ENCODE measurements at regions not wholly inside any gene's neighbourhood (a gene's known extent, or its start where the extent isn't known, plus 50 kb on each side); places are given as distances from the start of the nearest gene placed in this dataset.

DNA sequence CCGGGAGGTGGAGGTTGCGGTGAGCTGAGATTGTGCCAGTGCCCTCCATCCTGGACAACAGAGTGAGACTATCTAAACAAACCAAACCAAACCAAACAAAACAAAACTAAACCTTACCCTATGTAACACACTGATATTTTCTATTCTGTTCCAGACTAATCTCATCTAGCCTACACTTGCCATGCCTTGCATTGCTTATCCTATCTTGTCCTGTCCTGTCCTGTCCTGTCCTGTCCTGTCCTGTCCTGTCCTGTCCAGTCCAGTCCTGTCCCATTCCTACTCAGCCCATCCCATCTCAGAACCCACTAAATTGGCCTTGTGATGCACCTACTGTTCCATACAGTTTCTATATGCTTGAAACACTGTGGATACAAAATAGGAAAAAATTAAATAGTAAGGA lies 64.7 kb upstream of the HDAC9 start:
- H3K9me3 ChIP-seq (ENCODE audit: control insufficient read depth, insufficient read depth, low read depth, low read length), result no peaks in the 10 kb centered on the region
- no peak overlapping the region for H3K27ac ChIP-seq (ENCODE audit: extremely low read depth, low read depth, low read length)
- ChIA-PET CTCF (interaction anchor here (0.7 kb wide), 1 partner anchor 1420 kb away, joined by 3 read pairs; no protein-coding TSS in a partner anchor), POLR2A (no interaction called here)
- TF ChIP-seq, protein P1, sequence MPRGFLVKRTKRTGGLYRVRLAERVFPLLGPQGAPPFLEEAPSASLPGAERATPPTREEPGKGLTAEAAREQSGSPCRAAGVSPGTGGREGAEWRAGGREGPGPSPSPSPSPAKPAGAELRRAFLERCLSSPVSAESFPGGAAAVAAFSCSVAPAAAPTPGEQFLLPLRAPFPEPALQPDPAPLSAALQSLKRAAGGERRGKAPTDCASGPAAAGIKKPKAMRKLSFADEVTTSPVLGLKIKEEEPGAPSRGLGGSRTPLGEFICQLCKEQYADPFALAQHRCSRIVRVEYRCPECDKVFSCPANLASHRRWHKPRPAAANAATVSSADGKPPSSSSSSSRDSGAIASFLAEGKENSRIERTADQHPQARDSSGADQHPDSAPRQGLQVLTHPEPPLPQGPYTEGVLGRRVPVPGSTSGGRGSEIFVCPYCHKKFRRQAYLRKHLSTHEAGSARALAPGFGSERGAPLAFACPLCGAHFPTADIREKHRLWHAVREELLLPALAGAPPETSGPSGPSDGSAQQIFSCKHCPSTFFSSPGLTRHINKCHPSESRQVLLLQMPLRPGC (tag by site-specific recombination; IDR thresholded peaks at IDR 0.05), result no peak
- TF ChIP-seq, protein P2, sequence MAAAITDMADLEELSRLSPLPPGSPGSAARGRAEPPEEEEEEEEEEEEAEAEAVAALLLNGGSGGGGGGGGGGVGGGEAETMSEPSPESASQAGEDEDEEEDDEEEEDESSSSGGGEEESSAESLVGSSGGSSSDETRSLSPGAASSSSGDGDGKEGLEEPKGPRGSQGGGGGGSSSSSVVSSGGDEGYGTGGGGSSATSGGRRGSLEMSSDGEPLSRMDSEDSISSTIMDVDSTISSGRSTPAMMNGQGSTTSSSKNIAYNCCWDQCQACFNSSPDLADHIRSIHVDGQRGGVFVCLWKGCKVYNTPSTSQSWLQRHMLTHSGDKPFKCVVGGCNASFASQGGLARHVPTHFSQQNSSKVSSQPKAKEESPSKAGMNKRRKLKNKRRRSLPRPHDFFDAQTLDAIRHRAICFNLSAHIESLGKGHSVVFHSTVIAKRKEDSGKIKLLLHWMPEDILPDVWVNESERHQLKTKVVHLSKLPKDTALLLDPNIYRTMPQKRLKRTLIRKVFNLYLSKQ (tag by site-specific recombination; IDR thresholded peaks at IDR 0.05; ENCODE audit: borderline replicate concordance), result no peak
- no peak for TF ChIP-seq ZNF138 (tag by site-specific recombination; IDR thresholded peaks at IDR 0.05; ENCODE audit: borderline replicate concordance)
- TF ChIP-seq ZNF629 (tag by site-specific recombination; IDR thresholded peaks at IDR 0.05), result no peak
- no peak for TF ChIP-seq HOXD13 (CRISPR knock-in tag; IDR thresholded peaks at IDR 0.05; ENCODE audit: borderline replicate concordance)
- no peak for TF ChIP-seq MYNN (tag by site-specific recombination; IDR thresholded peaks at IDR 0.05; ENCODE audit: borderline replicate concordance)
- TF ChIP-seq, protein P3, sequence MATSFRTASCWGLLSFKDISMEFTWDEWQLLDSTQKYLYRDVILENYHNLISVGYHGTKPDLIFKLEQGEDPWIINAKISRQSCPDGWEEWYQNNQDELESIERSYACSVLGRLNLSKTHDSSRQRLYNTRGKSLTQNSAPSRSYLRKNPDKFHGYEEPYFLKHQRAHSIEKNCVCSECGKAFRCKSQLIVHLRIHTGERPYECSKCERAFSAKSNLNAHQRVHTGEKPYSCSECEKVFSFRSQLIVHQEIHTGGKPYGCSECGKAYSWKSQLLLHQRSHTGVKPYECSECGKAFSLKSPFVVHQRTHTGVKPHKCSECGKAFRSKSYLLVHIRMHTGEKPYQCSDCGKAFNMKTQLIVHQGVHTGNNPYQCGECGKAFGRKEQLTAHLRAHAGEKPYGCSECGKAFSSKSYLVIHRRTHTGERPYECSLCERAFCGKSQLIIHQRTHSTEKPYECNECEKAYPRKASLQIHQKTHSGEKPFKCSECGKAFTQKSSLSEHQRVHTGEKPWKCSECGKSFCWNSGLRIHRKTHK (tag by site-specific recombination; IDR thresholded peaks at IDR 0.05), result no peak
- TF ChIP-seq, protein P4, sequence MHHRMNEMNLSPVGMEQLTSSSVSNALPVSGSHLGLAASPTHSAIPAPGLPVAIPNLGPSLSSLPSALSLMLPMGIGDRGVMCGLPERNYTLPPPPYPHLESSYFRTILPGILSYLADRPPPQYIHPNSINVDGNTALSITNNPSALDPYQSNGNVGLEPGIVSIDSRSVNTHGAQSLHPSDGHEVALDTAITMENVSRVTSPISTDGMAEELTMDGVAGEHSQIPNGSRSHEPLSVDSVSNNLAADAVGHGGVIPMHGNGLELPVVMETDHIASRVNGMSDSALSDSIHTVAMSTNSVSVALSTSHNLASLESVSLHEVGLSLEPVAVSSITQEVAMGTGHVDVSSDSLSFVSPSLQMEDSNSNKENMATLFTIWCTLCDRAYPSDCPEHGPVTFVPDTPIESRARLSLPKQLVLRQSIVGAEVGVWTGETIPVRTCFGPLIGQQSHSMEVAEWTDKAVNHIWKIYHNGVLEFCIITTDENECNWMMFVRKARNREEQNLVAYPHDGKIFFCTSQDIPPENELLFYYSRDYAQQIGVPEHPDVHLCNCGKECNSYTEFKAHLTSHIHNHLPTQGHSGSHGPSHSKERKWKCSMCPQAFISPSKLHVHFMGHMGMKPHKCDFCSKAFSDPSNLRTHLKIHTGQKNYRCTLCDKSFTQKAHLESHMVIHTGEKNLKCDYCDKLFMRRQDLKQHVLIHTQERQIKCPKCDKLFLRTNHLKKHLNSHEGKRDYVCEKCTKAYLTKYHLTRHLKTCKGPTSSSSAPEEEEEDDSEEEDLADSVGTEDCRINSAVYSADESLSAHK (tag by site-specific recombination; IDR thresholded peaks at IDR 0.05), result no peak
- TF ChIP-seq, protein P5, sequence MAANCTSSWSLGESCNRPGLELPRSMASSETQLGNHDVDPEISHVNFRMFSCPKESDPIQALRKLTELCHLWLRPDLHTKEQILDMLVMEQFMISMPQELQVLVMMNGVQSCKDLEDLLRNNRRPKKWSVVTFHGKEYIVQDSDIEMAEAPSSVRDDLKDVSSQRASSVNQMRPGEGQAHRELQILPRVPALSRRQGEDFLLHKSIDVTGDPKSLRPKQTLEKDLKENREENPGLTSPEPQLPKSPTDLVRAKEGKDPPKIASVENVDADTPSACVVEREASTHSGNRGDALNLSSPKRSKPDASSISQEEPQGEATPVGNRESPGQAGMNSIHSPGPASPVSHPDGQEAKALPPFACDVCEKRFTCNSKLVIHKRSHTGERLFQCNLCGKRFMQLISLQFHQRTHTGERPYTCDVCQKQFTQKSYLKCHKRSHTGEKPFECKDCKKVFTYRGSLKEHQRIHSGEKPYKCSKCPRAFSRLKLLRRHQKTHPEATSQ (tag by site-specific recombination; IDR thresholded peaks at IDR 0.05), result no peak
- TF ChIP-seq ZNF768 (tag by site-specific recombination; IDR thresholded peaks at IDR 0.05), result no peak
- TF ChIP-seq, protein P6, sequence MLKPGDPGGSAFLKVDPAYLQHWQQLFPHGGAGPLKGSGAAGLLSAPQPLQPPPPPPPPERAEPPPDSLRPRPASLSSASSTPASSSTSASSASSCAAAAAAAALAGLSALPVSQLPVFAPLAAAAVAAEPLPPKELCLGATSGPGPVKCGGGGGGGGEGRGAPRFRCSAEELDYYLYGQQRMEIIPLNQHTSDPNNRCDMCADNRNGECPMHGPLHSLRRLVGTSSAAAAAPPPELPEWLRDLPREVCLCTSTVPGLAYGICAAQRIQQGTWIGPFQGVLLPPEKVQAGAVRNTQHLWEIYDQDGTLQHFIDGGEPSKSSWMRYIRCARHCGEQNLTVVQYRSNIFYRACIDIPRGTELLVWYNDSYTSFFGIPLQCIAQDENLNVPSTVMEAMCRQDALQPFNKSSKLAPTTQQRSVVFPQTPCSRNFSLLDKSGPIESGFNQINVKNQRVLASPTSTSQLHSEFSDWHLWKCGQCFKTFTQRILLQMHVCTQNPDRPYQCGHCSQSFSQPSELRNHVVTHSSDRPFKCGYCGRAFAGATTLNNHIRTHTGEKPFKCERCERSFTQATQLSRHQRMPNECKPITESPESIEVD (tag by site-specific recombination; IDR thresholded peaks at IDR 0.05), result no peak
- TF ChIP-seq ZNF596 (tag by site-specific recombination; IDR thresholded peaks at IDR 0.05), result no peak
- TF ChIP-seq ZNF292 (tag by site-specific recombination; IDR thresholded peaks at IDR 0.05; ENCODE audit: borderline replicate concordance, low read depth), result no peak
- TF ChIP-seq, protein P7, sequence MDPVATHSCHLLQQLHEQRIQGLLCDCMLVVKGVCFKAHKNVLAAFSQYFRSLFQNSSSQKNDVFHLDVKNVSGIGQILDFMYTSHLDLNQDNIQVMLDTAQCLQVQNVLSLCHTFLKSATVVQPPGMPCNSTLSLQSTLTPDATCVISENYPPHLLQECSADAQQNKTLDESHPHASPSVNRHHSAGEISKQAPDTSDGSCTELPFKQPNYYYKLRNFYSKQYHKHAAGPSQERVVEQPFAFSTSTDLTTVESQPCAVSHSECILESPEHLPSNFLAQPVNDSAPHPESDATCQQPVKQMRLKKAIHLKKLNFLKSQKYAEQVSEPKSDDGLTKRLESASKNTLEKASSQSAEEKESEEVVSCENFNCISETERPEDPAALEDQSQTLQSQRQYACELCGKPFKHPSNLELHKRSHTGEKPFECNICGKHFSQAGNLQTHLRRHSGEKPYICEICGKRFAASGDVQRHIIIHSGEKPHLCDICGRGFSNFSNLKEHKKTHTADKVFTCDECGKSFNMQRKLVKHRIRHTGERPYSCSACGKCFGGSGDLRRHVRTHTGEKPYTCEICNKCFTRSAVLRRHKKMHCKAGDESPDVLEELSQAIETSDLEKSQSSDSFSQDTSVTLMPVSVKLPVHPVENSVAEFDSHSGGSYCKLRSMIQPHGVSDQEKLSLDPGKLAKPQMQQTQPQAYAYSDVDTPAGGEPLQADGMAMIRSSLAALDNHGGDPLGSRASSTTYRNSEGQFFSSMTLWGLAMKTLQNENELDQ (tag by site-specific recombination; IDR thresholded peaks at IDR 0.05; ENCODE audit: low read depth), result no peak
- no peak for TF ChIP-seq ZNF112 (tag by site-specific recombination; IDR thresholded peaks at IDR 0.05)
- TF ChIP-seq ZNF626 (tag by site-specific recombination; IDR thresholded peaks at IDR 0.05), result no peak
- TF ChIP-seq, protein P8, sequence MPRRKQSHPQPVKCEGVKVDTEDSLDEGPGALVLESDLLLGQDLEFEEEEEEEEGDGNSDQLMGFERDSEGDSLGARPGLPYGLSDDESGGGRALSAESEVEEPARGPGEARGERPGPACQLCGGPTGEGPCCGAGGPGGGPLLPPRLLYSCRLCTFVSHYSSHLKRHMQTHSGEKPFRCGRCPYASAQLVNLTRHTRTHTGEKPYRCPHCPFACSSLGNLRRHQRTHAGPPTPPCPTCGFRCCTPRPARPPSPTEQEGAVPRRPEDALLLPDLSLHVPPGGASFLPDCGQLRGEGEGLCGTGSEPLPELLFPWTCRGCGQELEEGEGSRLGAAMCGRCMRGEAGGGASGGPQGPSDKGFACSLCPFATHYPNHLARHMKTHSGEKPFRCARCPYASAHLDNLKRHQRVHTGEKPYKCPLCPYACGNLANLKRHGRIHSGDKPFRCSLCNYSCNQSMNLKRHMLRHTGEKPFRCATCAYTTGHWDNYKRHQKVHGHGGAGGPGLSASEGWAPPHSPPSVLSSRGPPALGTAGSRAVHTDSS (tag by site-specific recombination; IDR thresholded peaks at IDR 0.05), result no peak
- no peak for TF ChIP-seq ZNF621 (tag by site-specific recombination; IDR thresholded peaks at IDR 0.05)
- TF ChIP-seq, protein P9, sequence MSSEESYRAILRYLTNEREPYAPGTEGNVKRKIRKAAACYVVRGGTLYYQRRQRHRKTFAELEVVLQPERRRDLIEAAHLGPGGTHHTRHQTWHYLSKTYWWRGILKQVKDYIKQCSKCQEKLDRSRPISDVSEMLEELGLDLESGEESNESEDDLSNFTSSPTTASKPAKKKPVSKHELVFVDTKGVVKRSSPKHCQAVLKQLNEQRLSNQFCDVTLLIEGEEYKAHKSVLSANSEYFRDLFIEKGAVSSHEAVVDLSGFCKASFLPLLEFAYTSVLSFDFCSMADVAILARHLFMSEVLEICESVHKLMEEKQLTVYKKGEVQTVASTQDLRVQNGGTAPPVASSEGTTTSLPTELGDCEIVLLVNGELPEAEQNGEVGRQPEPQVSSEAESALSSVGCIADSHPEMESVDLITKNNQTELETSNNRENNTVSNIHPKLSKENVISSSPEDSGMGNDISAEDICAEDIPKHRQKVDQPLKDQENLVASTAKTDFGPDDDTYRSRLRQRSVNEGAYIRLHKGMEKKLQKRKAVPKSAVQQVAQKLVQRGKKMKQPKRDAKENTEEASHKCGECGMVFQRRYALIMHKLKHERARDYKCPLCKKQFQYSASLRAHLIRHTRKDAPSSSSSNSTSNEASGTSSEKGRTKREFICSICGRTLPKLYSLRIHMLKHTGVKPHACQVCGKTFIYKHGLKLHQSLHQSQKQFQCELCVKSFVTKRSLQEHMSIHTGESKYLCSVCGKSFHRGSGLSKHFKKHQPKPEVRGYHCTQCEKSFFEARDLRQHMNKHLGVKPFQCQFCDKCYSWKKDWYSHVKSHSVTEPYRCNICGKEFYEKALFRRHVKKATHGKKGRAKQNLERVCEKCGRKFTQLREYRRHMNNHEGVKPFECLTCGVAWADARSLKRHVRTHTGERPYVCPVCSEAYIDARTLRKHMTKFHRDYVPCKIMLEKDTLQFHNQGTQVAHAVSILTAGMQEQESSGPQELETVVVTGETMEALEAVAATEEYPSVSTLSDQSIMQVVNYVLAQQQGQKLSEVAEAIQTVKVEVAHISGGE (tag by site-specific recombination; conservative IDR thresholded peaks at IDR 0.05; ENCODE audit: low read depth), result no peak
- H3K4me1 ChIP-seq (ENCODE audit: control insufficient read depth, insufficient read depth, low read length), result peaks cover 4% of the 10 kb centered on the region
- H3K36me3 ChIP-seq (ENCODE audit: control insufficient read depth in 2 of 2, insufficient read depth in 1 of 2, low read length in 2 of 2), result no peaks in the 10 kb centered on the region
- H3K4me3 ChIP-seq (ENCODE audit: low read depth, low read length), result no peak overlapping the region
